GM12892 (cell line): ENCODE measurements at regions not wholly inside any gene's neighbourhood (a gene's known extent, or its start where the extent isn't known, plus 50 kb on each side); places are given as distances from the start of the nearest gene placed in this dataset.

Experiments
- POLR2A ChIP-seq: IDR thresholded peaks from 2 replicates; pipeline ENCODE4 v1.6.1; 2011; ENCODE audit warnings: low read depth, low read length, control low read depth
- POLR2AphosphoS5 ChIP-seq: IDR thresholded peaks from 2 replicates; pipeline ENCODE4 v1.6.1; 2011; ENCODE audit warnings: low read depth, low read length, control low read depth
- TAF1 ChIP-seq: IDR thresholded peaks from 2 replicates; pipeline ENCODE4 v1.6.1; 2011; ENCODE audit warnings: low read depth, mild to moderate bottlenecking, control low read depth, low read length, borderline replicate concordance

DNA sequence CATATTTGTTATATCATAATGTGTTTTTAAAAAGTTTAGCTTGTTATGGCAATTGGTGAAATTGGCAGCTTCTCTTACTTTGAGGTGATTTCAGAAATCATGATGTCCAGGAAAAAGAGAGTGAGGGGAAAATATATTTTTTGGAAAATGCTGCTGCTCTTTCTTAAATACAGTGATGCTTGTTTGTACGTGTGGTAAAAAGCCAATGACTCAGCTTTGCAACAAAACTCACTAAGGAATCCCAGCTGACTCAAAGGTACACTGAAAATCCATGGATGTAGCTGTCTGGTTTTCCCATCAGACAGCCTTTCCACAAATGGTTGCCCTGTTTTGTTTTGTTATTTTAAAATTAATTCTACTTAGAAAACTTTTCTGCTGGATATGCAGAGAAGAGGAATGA lies 306.4 kb upstream of the PAPPA start:
- TF ChIP-seq POLR2A = no peak
- no peak for TF ChIP-seq POLR2AphosphoS5
- TF ChIP-seq TAF1 = no peak
